Upper lobe of left lung (tissue), 4 donors: ENCODE measurements at regions not wholly inside any gene's neighbourhood (a gene's known extent, or its start where the extent isn't known, plus 50 kb on each side); places are given as distances from the start of the nearest gene placed in this dataset.

Experiments
- CTCF ChIP-seq, 6 experiments: fragments of 450-650 bp in 4 of 6; fragments of 200-600 bp in 2 of 6; sonication (generic) in 2 of 6; IDR thresholded peaks; one replicate each; pipeline ENCODE4 v1.5.1; 2016 to 2019; ENCODE audit warnings: antibody characterized with exemption in 6 of 6
- EP300 ChIP-seq, 4 donors: sonication (generic); formaldehyde crosslinking; IDR thresholded peaks; one replicate each; pipeline ENCODE4 v1.5.1; 2017; ENCODE audit warnings: antibody characterized with exemption in 4 of 4, control low read depth in 2 of 4

GRCh38 chr12:125296701-125297100, 231.5 kb downstream of the AACS start:
- TF ChIP-seq CTCF (IDR thresholded peaks at IDR 0.05) (no peak), EP300 (IDR thresholded peaks at IDR 0.05) (no peak)
